Fibroblast of skin of right biceps (primary cell): ENCODE measurements at regions not wholly inside any gene's neighbourhood (a gene's known extent, or its start where the extent isn't known, plus 50 kb on each side); places are given as distances from the start of the nearest gene placed in this dataset.

ENCODE experiments used
- DNase-seq: peaks from one replicate; pipeline ENCODE4 v3.0.0-alpha.2; 2013

DNA sequence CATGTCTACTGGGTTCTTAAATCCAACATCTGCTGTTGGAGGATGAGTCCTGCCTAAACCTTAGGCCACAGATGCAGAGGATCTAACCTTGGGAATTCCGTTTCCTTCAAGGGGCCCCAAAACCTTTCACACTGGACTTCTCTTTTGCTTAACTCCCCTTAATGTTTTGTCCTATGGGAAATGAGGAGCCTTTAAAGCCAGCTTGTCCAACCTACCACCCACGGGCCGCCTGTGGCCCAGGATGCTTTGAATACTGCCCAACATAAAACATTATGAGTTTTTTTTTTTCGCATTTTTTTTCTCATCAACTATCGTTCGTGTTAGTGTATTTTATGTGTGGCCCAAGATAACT, 157.2 kb upstream of the SLC1A4 start:
- no peak for DNase-seq

DNA sequence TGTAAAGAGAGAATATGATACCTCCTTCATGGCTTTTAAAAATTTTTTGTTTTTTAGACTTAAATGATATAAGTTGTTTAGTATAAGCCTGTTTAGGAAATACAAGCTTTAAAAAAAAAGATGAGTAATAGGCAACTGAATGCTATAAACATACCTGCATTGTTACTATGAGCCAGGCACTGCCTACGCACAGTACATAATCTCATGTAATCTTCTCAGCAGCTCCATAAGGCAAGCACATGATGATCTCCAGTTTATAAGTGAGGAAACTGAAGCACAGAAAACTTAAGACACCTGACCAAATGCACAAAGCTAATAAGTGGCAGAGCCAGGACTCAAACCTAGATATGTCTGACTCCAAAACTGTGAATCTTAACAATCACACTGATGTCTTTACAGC, 156.3 kb upstream of the SLC1A4 start:
- no peak for DNase-seq

DNA sequence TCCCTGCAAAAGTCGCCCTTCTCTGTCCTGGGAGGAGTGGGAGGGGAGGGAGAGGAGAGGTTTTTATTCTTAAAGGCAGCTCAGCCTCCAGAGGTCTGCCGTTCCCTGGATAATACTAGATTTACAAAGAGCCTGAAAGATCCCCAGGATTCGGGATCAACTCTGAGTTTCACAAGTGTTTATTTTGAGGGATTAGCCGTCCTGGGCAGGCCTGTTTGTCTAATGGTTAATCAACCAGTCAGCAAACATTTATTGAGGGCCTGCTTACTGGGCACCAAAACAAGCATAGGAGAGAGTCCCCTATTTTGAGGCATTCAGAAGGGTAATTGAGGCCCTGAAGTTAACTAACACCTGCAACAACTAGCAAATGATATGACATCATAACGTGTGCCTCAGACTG, 152.6 kb upstream of the SLC1A4 start:
- DNase-seq, result no peak

DNA sequence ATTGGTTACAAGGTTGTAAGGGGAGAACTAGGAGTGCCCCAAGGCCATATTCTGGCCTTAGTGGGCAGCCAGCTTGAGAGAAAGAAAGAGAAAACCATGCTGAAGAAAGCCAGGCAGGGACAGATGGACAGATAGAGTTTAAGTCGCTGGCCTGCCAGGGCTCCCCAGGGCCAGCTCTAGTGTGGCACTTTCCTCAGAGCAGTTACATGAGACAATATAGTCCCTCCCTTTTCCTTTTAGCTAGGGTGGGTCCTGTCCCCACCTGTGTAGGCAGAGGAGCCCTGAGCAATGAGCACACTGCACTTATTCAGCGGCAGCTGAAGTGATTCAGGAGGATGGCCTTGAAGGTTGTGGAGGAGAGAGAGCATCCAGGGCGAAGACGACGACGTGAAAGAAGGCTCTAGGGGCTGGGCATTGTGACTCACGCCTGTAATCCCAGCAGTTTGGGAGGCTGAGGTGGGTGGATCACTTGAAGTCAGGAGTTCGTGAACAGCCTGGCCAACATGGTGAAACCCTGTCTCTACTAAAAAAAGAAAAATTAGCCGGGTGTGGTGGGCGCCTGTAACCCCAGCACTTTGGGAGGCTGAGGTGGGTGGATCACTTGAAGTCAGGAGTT, 152.0 kb upstream of the SLC1A4 start:
- peak; percentile 76 for DNase-seq

DNA sequence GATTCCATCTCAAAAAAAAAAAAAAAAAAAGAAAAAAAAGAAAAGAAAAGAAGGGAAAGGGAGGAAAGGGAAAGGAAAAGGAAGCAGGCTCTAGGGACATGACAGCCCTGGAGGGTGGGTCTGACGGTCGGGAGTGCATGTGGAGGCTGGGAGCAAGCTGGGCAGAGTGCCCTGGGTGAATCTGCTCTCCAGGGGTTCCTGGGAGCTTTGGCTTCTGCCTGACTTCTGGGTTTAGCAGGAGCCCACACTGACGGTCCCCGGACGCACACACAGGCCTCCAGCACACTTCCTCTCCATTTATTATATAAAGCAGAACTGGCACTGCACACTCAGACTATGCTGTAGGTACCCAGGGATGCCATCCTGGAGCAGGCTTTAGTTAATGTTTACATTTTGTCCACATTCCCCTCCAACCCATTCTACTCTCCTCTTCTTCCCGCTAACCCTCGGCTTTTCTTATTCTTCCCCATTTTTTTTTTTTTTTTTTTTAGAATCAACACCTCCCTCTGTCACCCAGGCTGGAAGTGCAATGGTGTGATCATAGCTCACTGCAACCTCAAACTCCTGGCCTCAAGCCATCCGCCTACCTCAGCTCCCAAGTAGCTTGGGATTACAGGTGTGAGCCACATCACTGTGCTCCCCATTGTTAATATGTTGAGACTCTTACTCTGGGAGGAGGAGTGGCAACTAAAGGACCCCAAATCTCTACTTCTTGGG, 151.1 kb upstream of the SLC1A4 start:
- peak; percentile 58 for DNase-seq

DNA sequence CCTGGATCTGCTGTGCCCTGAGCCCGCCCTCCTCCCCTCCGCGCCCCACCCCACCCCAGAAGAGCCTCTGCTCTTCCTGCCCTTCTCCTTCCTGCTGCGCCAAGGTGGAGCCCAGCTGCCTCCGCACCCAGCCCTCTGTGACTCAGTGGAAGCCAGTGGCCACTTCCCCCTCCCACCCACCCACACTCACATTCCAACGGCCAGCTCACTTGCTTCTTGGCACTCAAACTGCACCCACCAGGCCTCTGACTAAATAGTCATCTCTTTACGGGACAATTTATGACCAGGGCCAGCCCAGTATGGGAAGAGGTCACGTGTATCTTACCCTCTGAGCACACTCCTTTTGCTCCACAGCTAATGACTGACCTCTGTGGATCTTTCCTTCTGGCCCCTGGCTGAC, 150.4 kb upstream of the SLC1A4 start:
- DNase-seq, result peak; percentile 92

DNA sequence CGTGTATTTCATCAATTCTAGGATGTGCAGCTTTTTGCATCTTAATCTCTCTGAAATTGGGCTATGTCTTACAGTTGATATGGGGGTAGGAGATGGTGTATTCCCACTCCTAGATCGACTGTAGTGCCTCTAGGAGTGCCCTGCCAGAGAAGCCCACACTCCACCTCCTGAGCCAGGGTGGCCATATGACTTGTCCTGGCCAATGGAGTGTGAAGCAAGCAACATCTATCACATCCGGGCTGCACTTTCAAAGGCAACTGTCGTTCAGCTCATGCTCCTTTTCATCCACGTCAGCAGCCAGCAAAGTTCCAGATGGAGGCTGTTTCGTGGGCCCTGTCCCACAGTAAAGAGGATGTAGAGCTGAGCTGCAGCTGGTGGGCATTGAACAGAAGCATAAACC, 149.4 kb upstream of the SLC1A4 start:
- DNase-seq, result peak; percentile 47

DNA sequence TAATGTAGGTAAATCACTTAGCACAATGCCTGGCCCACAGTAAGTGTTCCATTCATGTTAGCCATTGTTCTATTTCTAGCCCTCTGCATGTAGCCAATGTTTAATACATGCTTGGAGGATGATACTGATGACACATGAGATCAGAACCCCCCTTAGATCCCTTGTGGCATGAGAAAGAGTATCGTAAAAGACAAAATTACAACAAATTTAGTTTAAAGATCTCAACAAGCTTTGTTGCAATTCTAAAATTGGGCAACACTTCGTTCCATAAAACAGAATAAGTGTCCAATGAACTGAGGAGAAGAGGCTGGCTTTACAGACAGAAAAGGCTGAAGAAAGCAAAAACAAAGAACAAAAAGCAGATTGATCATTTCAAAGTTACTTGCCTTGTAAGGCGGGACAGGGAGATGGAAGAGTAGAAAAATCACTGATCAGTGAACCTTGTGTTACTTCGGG, 148.7 kb upstream of the SLC1A4 start:
- peak; percentile 51 for DNase-seq

DNA sequence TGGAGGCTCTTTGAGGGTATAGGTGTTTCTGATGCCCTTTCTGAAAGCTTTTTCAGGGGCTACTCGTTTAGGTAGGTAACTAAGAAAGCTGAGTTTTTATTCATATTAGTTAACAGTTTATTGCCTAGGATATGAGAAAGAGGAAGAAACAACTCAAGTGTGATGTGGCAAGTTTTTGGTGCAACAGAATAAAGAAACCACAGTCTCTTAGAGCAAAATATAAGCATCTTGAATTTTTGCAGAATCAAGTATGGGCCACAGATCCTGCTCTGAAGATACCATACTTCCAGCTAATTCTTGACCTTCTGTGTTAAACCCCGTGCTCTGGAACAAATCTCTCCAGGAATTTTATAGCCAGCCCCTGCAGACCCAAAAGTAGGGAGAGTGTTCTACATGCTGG, 147.7 kb upstream of the SLC1A4 start:
- no peak for DNase-seq

DNA sequence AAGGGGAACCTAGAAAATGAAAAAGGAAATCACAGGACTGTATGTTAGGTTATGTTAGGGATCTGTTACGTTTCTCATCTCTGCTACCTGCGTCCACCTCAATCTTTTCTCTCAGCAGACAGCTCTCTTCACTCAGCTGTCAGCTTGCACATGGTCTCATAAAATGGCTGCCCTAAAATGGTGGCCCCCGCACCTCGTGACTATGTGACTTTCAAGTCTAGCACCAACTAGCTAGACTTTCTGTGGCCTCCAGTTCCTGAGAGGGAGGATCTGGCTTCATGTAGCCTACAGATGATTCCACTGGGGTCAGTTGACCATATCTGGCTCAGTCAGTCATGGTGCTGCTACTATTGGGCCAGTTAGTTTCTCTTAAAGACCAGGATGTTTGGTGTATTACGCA, 147.2 kb upstream of the SLC1A4 start:
- DNase-seq, result no peak

DNA sequence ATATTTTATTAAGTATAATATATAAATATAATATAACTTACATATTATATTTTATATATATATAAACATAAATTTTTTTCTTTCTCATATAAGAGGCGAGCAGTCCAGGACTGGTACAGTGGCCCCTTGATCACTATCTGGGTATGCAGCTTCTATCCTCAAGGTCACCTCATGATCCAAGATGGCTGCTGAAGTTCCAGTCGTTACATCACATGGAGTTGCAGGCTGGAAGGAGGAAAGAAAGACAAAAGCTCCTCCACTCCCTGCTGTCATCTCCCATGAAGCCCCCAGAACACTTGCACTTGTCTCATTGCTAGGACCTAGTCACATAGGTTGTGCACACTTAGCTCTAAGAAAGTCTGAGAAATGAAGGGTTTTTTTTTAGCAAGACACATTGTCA, 145.1 kb upstream of the SLC1A4 start:
- DNase-seq, result no peak

DNA sequence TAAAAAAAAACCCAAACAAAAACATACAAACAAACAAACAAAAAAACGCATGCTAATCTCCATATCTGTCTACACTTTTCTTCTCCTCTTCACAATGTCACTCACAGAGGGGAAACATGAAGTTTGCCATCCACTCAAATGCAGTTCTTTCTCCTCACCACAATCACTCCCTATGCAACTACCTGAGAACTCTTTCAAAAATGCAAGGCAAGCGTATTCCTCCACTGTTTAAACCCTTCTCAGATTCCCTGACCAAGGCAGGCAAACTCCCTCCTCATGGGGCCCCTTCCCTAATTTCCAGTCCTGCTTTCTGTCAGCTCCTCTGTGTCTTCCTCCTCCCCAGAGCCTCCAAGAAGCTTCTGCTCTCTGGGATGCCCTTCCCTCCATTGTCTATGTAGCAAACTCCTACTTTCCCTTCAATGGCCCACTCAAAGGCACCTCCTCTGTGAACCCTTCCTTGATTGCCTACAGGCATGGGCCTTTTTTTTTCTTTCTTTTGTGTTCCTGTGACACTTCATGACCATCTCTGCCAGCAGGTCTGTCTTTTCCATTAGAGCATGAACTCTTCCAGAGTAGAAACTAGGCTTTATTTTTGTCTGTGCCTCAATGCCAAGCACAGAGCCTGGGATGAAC, 143.8 kb upstream of the SLC1A4 start:
- DNase-seq, result no peak

DNA sequence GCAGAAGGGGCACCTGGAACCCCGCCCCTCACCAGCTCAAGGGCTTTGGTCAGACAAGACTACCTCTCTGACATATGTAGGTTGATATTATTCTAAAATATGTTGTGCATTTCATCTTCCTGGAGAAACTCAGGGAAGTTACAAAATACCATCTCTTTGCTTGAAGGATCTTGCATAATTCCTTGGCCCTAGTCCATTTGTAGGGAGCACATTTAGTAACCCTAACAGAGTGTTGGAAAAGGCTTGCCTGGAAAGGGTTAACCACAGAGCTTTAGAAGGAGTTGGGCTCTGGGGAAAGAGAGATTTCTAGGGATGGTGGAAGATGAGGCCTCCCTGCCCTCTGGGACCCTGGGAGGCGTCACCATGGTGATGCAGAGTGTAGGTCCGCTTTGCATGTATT, 143.0 kb upstream of the SLC1A4 start:
- peak; percentile 45 for DNase-seq

DNA sequence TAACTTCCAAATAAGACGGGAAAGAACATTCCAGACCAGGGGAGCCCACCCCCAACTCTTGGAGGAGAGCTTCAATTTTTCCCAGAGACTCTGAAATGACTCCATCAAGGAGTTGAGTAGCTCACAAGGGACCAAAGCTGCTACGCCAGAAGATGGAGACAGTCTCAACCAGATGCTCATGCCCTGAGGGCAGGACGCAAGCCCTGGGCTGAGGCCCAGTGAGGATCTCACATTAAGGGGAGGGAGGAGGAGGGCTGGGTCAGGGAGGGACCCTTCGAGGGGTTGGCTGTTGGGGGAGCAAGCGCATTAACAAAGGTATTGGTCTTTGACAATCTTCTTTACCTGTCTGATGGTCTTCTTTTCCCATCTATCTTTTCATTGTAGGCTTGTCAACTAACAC, 141.3 kb upstream of the SLC1A4 start:
- DNase-seq, result no peak

DNA sequence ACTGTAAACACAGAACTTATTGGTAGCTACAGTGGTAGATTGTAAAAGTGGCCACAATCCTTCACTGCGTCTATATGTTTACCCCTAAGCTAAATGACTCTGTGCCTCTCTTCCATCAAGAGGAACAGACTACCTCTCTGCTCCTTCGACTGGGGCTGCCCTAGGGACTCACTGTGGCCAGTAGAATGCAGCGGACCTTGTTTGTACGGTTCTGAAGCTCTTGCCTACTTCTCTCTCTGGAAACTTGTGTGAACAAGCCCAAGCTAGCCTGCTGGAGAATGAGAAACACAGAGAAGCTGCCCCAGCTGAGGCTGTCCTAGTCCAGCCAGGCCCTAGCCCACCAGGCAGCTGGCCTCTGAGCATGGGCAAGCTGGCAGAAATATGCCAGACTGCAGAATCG, 140.8 kb upstream of the SLC1A4 start:
- no peak for DNase-seq

DNA sequence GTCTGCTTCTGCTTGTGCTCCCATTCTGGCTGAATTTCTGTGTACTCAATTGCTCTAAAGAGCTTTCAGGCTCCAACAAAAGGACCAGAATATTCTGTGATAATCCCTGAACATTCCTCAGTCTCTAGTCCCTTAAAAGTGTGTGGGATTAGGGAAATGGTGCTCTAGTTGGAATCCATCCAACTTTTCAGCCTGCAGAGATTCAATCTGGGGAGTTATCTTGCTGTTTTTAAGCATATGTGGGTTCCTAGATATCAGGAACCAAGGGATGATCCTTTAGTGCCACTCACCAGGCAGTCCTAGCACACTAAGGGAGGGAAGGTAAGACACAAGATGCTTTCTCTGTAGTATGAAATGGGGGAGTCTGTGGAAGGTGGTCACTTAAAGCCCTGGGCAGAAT, 140.3 kb upstream of the SLC1A4 start:
- no peak for DNase-seq

DNA sequence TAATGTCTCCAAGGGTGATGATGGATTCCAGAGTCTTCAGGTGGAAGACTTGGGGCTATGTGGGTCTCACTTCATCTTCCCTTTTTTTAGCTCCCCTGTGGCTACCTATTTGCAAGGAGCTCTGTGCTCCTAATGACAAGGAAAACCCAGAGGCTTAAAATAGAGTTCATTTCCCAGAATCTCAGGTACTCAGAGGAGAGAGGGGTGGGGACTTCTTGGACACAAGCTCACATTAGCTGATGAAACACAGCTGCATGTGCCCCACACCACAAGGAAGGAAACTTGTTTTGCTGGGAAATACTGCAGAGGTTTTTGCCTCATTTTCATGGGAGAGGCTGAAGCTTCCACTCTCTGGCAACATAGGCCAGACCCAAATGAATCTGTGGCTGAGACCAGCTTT, 138.6 kb upstream of the SLC1A4 start:
- DNase-seq, result no peak

DNA sequence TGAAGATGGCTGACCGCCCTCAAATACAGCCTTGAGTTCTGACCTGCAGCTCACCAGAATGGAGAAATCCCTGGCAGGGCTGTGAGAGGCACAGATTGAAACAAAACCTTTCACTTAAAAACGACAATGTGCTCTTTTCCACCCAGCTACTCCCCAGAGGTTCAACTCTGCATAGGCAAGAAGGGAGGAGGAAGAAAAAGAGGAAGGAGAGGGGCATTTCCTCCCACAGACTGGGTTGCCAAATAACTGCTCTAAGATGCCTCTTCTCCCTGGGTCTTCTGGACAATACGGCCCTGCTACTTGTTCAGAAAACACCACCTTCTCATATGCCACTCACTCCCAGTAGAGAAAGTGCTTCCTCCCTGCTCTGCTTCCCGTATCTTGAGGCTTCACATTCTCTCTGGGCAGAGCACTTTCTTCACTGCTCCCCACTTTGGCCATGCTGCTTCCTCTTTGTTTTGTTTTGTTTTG, 136.4 kb upstream of the SLC1A4 start:
- DNase-seq, result no peak

DNA sequence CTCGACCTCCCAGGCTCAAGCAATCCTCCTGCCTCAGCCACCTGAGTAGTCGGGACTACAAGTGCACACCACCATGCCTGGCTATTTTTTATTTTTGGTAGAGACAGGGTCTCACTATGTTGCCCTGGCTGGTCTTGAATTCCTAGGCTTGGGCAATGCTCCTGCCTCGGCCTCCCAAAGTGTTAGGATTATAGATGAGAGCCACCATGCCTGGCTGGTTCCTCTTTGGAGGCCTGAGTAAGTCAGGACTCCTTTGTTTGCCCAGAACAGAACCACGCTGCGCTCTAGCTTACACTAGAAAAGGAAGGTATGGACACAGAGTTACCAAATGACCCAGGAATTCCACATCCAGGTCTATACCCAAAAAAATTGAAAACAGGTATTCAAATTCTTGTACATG, 135.9 kb upstream of the SLC1A4 start:
- no peak for DNase-seq

DNA sequence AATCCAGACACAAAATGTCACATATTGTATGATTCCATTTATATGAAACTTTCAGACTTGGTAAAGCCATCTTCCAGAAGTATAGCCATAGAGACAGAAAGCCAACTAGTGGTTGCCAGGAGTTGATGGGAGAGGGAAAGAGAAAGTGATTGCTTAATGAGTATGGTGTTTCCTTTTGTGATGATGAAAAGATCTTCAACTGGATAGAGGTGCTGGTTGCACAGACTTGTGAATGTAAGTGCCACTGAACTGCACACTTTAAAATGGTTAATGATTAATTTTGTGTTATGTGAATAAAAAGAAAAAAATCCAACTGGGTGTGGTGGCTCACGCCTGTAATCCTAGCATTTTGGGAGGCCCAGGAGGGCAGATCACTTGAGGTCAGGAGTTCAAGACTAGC, 135.3 kb upstream of the SLC1A4 start:
- DNase-seq, result no peak

DNA sequence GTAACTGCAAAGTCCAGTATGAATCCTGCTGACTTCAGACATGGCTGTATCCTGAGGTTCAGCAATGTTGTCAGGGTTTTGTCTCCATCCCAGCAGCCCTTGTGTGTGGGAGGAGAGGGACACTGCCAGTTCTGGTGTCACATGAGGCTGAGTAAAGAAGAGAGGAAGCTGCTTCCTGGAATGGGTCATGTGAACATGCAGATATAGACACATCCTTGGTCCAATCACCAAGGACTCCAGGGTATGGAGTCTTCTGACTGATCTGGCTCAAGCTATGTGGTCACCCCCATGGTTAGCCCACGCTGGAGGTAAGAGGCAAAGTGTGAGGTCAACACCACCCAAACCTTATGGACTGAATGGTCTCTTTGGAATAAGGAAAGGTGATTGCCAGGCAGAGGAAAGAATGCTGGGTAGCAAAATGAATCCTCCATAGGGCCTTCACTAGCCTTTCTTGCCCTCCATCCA, 134.4 kb upstream of the SLC1A4 start:
- no peak for DNase-seq

DNA sequence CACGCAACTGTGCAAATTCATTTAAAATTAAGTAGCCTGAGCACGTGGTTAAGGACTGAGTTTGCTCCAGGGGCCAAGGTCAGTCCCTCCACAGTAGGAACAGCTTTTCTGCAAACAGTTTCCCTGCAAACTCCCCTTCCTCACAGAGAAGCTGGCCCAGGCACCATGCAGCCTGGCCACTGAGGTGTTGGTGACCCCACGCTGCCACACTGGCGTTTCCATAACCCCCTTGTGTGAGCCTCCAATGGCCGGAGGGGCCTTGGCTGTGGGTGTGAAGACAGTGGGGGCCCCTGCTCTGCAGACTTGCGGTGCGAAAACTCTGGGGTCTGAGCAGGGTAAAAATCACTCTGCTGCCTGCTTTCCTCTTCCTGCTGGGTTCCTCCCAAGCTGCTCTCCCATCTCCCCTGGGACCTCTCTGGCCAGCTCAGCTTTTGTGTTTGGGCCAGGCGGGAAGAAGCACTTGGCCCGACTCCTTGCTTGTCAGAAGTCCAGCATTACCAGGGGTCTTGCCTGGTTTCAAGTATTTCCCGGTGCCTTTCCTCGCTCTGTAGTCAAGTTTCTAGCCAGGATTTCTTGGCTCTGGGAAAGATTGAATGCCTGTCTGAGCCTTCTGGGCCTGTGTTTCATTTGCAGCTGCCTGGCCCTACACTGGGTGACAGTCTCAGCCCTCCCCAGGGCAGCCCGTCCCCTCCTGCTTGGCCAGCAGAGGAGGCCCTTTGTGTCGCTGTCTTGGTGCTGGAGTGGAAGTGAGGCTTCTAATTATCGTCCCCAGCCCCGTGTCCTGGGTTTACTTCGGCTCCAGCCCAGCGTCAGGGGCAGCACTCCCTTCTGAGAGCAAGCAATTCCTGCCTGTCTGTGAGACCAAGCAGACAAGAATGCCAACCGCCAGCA, 131.4 kb upstream of the SLC1A4 start:
- DNase-seq, result peak; percentile 89
